Neural progenitor cell (in vitro differentiated cells): ENCODE measurements at regions not wholly inside any gene's neighbourhood (a gene's known extent, or its start where the extent isn't known, plus 50 kb on each side); places are given as distances from the start of the nearest gene placed in this dataset.

ENCODE experiments used
- DNase-seq: peaks from one replicate; pipeline ENCODE4 v3.0.0-alpha.2; 2016; ENCODE audit warnings: low spot score
- H2AFZ ChIP-seq: fragments of 200-600 bp; sonication (generic); replicated peaks from 2 replicates; pipeline ENCODE4 v1.6.1; 2016; ENCODE audit warnings: antibody characterized with exemption
- H3F3A ChIP-seq: fragments of 200-600 bp; sonication (generic); 2 replicates; pipeline ENCODE4 v1.6.1; 2016; ENCODE audit warnings: antibody characterized with exemption, low read depth
- H3K27ac ChIP-seq: fragments of 200-600 bp; sonication (generic); 2 replicates; pipeline ENCODE4 v1.5.1; 2016; ENCODE audit warnings: mild to moderate bottlenecking
- H3K27me3 ChIP-seq: fragments of 200-600 bp; sonication (generic); 2 replicates; pipeline ENCODE4 v1.6.1; 2016; ENCODE audit warnings: mild to moderate bottlenecking, moderate library complexity
- H3K36me3 ChIP-seq: fragments of 200-600 bp; sonication (generic); 2 replicates; pipeline ENCODE4 v1.5.1; 2016
- H3K4me1 ChIP-seq: fragments of 200-600 bp; sonication (generic); 2 replicates; pipeline ENCODE4 v1.6.1; 2016; ENCODE audit warnings: mixed run types
- H3K4me2 ChIP-seq: fragments of 200-600 bp; sonication (generic); 2 replicates; pipeline ENCODE4 v1.6.1; 2016
- H3K4me3 ChIP-seq: fragments of 200-600 bp; sonication (generic); 2 replicates; pipeline ENCODE4 v1.5.1; 2016
- H3K79me2 ChIP-seq: fragments of 200-600 bp; sonication (generic); 2 replicates; pipeline ENCODE4 v1.6.1; 2016; ENCODE audit warnings: low read depth
- H3K9ac ChIP-seq: fragments of 200-600 bp; sonication (generic); 2 replicates; pipeline ENCODE4 v1.6.1; 2016
- H3K9me3 ChIP-seq: fragments of 200-600 bp; sonication (generic); 2 replicates; pipeline ENCODE4 v1.5.1; 2016; ENCODE audit warnings: low read depth
- H4K20me1 ChIP-seq: fragments of 200-600 bp; sonication (generic); 2 replicates; pipeline ENCODE4 v1.6.1; 2016; ENCODE audit warnings: low read depth
- H3K27ac Mint-ChIP-seq: 3 replicates; pipeline ENCODE4 v1.8.0; 2021; ENCODE audit warnings: mixed read lengths
- H3K27me3 Mint-ChIP-seq: 2 replicates; pipeline ENCODE4 v1.8.0; 2022; ENCODE audit warnings: low read depth, mild to moderate bottlenecking, inconsistent platforms, moderate library complexity, mixed read lengths; ENCODE audit not compliant: insufficient read depth
- H3K36me3 Mint-ChIP-seq: 3 replicates; pipeline ENCODE4 v1.8.0; 2021; ENCODE audit warnings: mixed read lengths
- H3K4me1 Mint-ChIP-seq: 3 replicates; pipeline ENCODE4 v1.8.0; 2021; ENCODE audit warnings: mixed read lengths
- H3K4me3 Mint-ChIP-seq: 3 replicates; pipeline ENCODE4 v1.8.0; 2021; ENCODE audit warnings: mild to moderate bottlenecking, moderate library complexity, mixed read lengths
- H3K9me3 Mint-ChIP-seq: 3 replicates; pipeline ENCODE4 v1.8.0; 2020; ENCODE audit warnings: mixed read lengths
- CTCF ChIP-seq: fragments of 200-600 bp; sonication (generic); IDR thresholded peaks from 2 replicates; pipeline ENCODE4 v1.5.1; 2017; ENCODE audit warnings: antibody characterized with exemption, mild to moderate bottlenecking
- EZH2 ChIP-seq: fragments of 200-600 bp; sonication (generic); IDR thresholded peaks from 2 replicates; pipeline ENCODE4 v1.6.1; 2017; ENCODE audit warnings: antibody characterized with exemption, mild to moderate bottlenecking, moderate library complexity
- EZH2phosphoT487 ChIP-seq: fragments of 200-600 bp; sonication (generic); IDR thresholded peaks from 2 replicates; pipeline ENCODE4 v1.6.1; 2017; ENCODE audit warnings: antibody characterized with exemption

DNA sequence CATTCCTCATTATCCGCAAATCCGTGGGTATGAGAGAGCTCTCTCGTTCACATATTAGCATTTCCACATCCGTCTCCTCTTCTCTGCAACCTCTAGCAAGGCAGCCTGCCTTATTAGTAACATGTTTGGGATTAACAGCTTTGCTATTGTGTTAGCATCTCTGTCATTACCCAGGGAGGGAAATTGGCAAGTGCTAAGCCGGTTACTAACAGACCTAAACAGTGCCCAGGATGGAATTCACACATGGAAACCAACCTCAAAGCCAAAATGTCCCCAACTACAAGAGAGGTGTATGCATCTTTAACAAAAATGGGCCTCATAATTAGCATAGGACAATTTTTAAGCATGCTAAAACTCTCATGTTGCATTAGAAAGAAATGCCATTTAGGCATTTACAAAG, 309.0 kb upstream of the MEIS1 start:
- no peak overlapping the region for H3K4me2 ChIP-seq
- H3K4me3 ChIP-seq = no peak overlapping the region
- H3K27ac ChIP-seq = no peak overlapping the region
- H3K4me1 ChIP-seq = peaks cover 10% of the 10 kb centered on the region
- no peaks in the 10 kb centered on the region for H3K27me3 ChIP-seq
- no peaks in the 10 kb centered on the region for H4K20me1 ChIP-seq
- no peaks in the 10 kb centered on the region for H3K36me3 ChIP-seq
- H2AFZ ChIP-seq = no peak overlapping the region
- peaks cover 3% of the 10 kb centered on the region for H3F3A ChIP-seq
- Mint-ChIP-seq H3K9me3 (no peaks in the 10 kb centered on the region), H3K27ac (peak overlapping the region; percentile 76), H3K36me3 (no peaks in the 10 kb centered on the region), H3K4me1 (peaks cover 11% of the 10 kb centered on the region), H3K27me3 (peaks cover 3% of the 10 kb centered on the region), H3K4me3 (no peak overlapping the region)
- no peaks in the 10 kb centered on the region for H3K9me3 ChIP-seq
- no peak overlapping the region for H3K9ac ChIP-seq
- peak; percentile 15 for DNase-seq
- TF ChIP-seq EZH2 (no peak), CTCF (no peak), EZH2phosphoT487 (no peak)
- H3K79me2 ChIP-seq = no peaks in the 10 kb centered on the region

- TF ChIP-seq CTCF = no peak
- no peak for TF ChIP-seq EZH2
- no peak for TF ChIP-seq EZH2phosphoT487
- no peak for DNase-seq
- Histone ChIP-seq H3K9me3 (no peaks in the 10 kb centered on the region), H3K4me1 (peaks cover 10% of the 10 kb centered on the region), H3K9ac (no peak overlapping the region), H3K36me3 (no peaks in the 10 kb centered on the region), H2AFZ (no peak overlapping the region), H3F3A (peaks cover 3% of the 10 kb centered on the region), H3K79me2 (no peaks in the 10 kb centered on the region), H3K27me3 (no peaks in the 10 kb centered on the region), H4K20me1 (no peaks in the 10 kb centered on the region), H3K4me3 (no peak overlapping the region), H3K27ac (no peak overlapping the region), H3K4me2 (no peak overlapping the region)
- Mint-ChIP-seq H3K4me1 (peaks cover 11% of the 10 kb centered on the region), H3K27ac (no peak overlapping the region), H3K9me3 (no peaks in the 10 kb centered on the region), H3K36me3 (no peaks in the 10 kb centered on the region), H3K27me3 (peaks cover 3% of the 10 kb centered on the region), H3K4me3 (no peak overlapping the region)
Observed at GRCh38 chr2:66122516-66122915, 312.4 kb upstream of the MEIS1 start.

- Histone ChIP-seq H3K4me2 (no peak overlapping the region), H2AFZ (no peak overlapping the region), H4K20me1 (no peaks in the 10 kb centered on the region), H3K36me3 (no peaks in the 10 kb centered on the region), H3K79me2 (no peaks in the 10 kb centered on the region), H3F3A (peaks cover 3% of the 10 kb centered on the region), H3K27me3 (no peaks in the 10 kb centered on the region), H3K27ac (no peak overlapping the region), H3K9ac (no peak overlapping the region), H3K9me3 (no peaks in the 10 kb centered on the region), H3K4me1 (peaks cover 10% of the 10 kb centered on the region), H3K4me3 (no peak overlapping the region)
- Mint-ChIP-seq H3K4me1 (peaks cover 11% of the 10 kb centered on the region), H3K9me3 (no peaks in the 10 kb centered on the region), H3K36me3 (no peaks in the 10 kb centered on the region), H3K27me3 (peaks cover 3% of the 10 kb centered on the region), H3K27ac (no peak overlapping the region), H3K4me3 (no peak overlapping the region)
- TF ChIP-seq EZH2 (no peak), CTCF (no peak), EZH2phosphoT487 (no peak)
- no peak for DNase-seq
Observed at GRCh38 chr2:66121946-66122345, 313.0 kb upstream of the MEIS1 start.
